OCI-LY7 (cell line): ENCODE measurements at regions not wholly inside any gene's neighbourhood (a gene's known extent, or its start where the extent isn't known, plus 50 kb on each side); places are given as distances from the start of the nearest gene placed in this dataset.

Experiments
- BruUV-seq: library from RNA; stranded (reverse); fragments of 400-500 nt; replicated peaks from 2 replicates; lab custom pipeline; 2021; lab: Mats Ljungman, UMichigan
- CTCF ChIA-PET: fragments of 300-600 bp; sonication (Branson Sonifier 250); formaldehyde crosslinking; loops from one replicate; lab custom pipeline; 2022; ENCODE audit warnings: antibody characterized with exemption; ENCODE audit not compliant: unreplicated experiment; lab: Charles Lee
- POLR2A ChIA-PET: fragments of 300-600 bp; sonication (Branson Sonifier 250); formaldehyde crosslinking; loops from one replicate; lab custom pipeline; 2022; ENCODE audit warnings: antibody characterized with exemption; lab: Charles Lee
- DNase-seq: peaks from one replicate; pipeline ENCODE4 v3.0.0-alpha.2; 2015; ENCODE audit warnings: low spot score
- H2AFZ ChIP-seq: fragments of 200-600 bp; sonication (generic), shearing (Covaris generic); 2 replicates; pipeline ENCODE4 v1.6.1; 2014; ENCODE audit warnings: mild to moderate bottlenecking, antibody characterized with exemption, low read length, moderate library complexity
- H3K27ac ChIP-seq: fragments of 200-600 bp; sonication (generic); 2 replicates; pipeline ENCODE4 v1.5.1; 2014; ENCODE audit warnings: mixed run types, low read depth, mild to moderate bottlenecking, moderate library complexity, low read length, inconsistent platforms; ENCODE audit not compliant: poor library complexity, severe bottlenecking
- H3K36me3 ChIP-seq: fragments of 200-600 bp; sonication (generic); 2 replicates; pipeline ENCODE4 v1.6.1; 2014; ENCODE audit warnings: mild to moderate bottlenecking, antibody characterized with exemption, low read length, moderate library complexity, mixed read lengths; ENCODE audit not compliant: insufficient read depth
- H3K4me1 ChIP-seq: fragments of 200-600 bp; sonication (generic); 2 replicates; pipeline ENCODE4 v1.5.1; 2014; ENCODE audit warnings: mild to moderate bottlenecking, low read length; ENCODE audit not compliant: insufficient read depth, poor library complexity, severe bottlenecking
- H3K4me2 ChIP-seq: fragments of 200-600 bp; sonication (generic); 2 replicates; pipeline ENCODE4 v1.6.1; 2014; ENCODE audit warnings: mild to moderate bottlenecking, low read length
- H3K4me3 ChIP-seq: fragments of 200-600 bp; sonication (generic); 2 replicates; pipeline ENCODE4 v1.5.1; 2014; ENCODE audit warnings: mild to moderate bottlenecking, low read depth, low read length; ENCODE audit not compliant: poor library complexity, severe bottlenecking
- H3K79me2 ChIP-seq: fragments of 200-600 bp; sonication (generic); 2 replicates; pipeline ENCODE4 v1.6.1; 2016; ENCODE audit warnings: low read depth, mild to moderate bottlenecking, low read length, moderate library complexity, mixed read lengths; ENCODE audit not compliant: insufficient read depth
- H3K9me2 ChIP-seq: fragments of 200-600 bp; sonication (generic); 2 replicates; pipeline ENCODE4 v1.6.1; 2016; ENCODE audit warnings: mild to moderate bottlenecking, low read length, mixed read lengths; ENCODE audit not compliant: insufficient read depth
- H3K9me3 ChIP-seq: fragments of 200-600 bp; sonication (generic); 2 replicates; pipeline ENCODE4 v1.6.1; 2014; ENCODE audit warnings: mild to moderate bottlenecking, mixed run types, low read length, mixed read lengths
- H4K20me1 ChIP-seq: fragments of 200-600 bp; sonication (generic); 2 replicates; pipeline ENCODE4 v1.6.1; 2014; ENCODE audit warnings: mild to moderate bottlenecking, antibody characterized with exemption, low read length, moderate library complexity, mixed read lengths; ENCODE audit not compliant: insufficient read depth
- EZH2phosphoT487 ChIP-seq: fragments of 200-600 bp; sonication (generic); IDR thresholded peaks from 2 replicates; pipeline ENCODE4 v1.6.1; 2018; ENCODE audit warnings: low read depth, borderline replicate concordance, mild to moderate bottlenecking, mixed run types, antibody characterized with exemption, low read length, moderate library complexity, mixed read lengths
- intact Hi-C: fragments of 100-400 bp; cut with micrococcal nuclease; formaldehyde crosslinking; loops from one replicate; pipeline ENCODE4 v1.10.0; 2022; ENCODE audit not compliant: unreplicated experiment
- TF ChIP-seq, protein P1 (sequence below): fragments of 200-600 bp; sonication (generic); conservative IDR thresholded peaks from 2 replicates; pipeline ENCODE4 v1.5.1; 2014; ENCODE audit warnings: mild to moderate bottlenecking, antibody characterized with exemption, low read length, moderate library complexity, mixed read lengths

- no peaks in the 10 kb centered on the region for H3K36me3 ChIP-seq
- intact Hi-C loops, result no loop called here
- H3K27ac ChIP-seq, result no peak overlapping the region
- H3K9me3 ChIP-seq, result no peaks in the 10 kb centered on the region
- H2AFZ ChIP-seq, result no peak overlapping the region
- no peaks in the 10 kb centered on the region for H3K9me2 ChIP-seq
- POLR2A ChIA-PET, result interaction anchor here (1.1 kb wide), 1 partner anchor 9 kb away, joined by 3 read pairs; no protein-coding TSS in a partner anchor
- no TSS peak for BruUV-seq
- H3K4me2 ChIP-seq, result no peak overlapping the region
- no peaks in the 10 kb centered on the region for H4K20me1 ChIP-seq
- TF ChIP-seq, protein P1, sequence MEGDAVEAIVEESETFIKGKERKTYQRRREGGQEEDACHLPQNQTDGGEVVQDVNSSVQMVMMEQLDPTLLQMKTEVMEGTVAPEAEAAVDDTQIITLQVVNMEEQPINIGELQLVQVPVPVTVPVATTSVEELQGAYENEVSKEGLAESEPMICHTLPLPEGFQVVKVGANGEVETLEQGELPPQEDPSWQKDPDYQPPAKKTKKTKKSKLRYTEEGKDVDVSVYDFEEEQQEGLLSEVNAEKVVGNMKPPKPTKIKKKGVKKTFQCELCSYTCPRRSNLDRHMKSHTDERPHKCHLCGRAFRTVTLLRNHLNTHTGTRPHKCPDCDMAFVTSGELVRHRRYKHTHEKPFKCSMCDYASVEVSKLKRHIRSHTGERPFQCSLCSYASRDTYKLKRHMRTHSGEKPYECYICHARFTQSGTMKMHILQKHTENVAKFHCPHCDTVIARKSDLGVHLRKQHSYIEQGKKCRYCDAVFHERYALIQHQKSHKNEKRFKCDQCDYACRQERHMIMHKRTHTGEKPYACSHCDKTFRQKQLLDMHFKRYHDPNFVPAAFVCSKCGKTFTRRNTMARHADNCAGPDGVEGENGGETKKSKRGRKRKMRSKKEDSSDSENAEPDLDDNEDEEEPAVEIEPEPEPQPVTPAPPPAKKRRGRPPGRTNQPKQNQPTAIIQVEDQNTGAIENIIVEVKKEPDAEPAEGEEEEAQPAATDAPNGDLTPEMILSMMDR, result no peak
- TF ChIP-seq EZH2phosphoT487, result no peak
- no peaks in the 10 kb centered on the region for H3K4me1 ChIP-seq
- no peak for DNase-seq
- CTCF ChIA-PET, result no interaction called here
- no peak overlapping the region for H3K4me3 ChIP-seq
- H3K79me2 ChIP-seq, result no peaks in the 10 kb centered on the region
These were observed 1284.3 kb downstream of the TYW1 start for GRCh38 chr7:68280931-68281330.

- H3K79me2 ChIP-seq, result no peaks in the 10 kb centered on the region
- ChIA-PET POLR2A (no interaction called here), CTCF (no interaction called here)
- H2AFZ ChIP-seq, result no peak overlapping the region
- H3K9me2 ChIP-seq, result no peaks in the 10 kb centered on the region
- intact Hi-C loops, result no loop called here
- no peak overlapping the region for H3K4me2 ChIP-seq
- H3K27ac ChIP-seq, result no peak overlapping the region
- H3K36me3 ChIP-seq, result no peaks in the 10 kb centered on the region
- TF ChIP-seq, protein P1, result no peak
- TF ChIP-seq EZH2phosphoT487, result no peak
- H3K9me3 ChIP-seq, result no peaks in the 10 kb centered on the region
- H3K4me3 ChIP-seq, result no peak overlapping the region
- no peaks in the 10 kb centered on the region for H4K20me1 ChIP-seq
- H3K4me1 ChIP-seq, result no peaks in the 10 kb centered on the region
- no peak for DNase-seq
- no TSS peak for BruUV-seq
These were observed 1291.5 kb downstream of the TYW1 start for GRCh38 chr7:68288144-68288593.

- intact Hi-C loops, result no loop called here
- no TSS peak for BruUV-seq
These were observed 1295.1 kb downstream of the TYW1 start for GRCh38 chr7:68291710-68292109.

More at GRCh38 chr7:68291710-68292109, 1295.1 kb downstream of the TYW1 start:
- Histone ChIP-seq H4K20me1 (no peaks in the 10 kb centered on the region), H3K9me3 (no peaks in the 10 kb centered on the region), H3K4me2 (no peak overlapping the region), H2AFZ (no peak overlapping the region), H3K36me3 (no peaks in the 10 kb centered on the region), H3K79me2 (no peaks in the 10 kb centered on the region), H3K4me3 (no peak overlapping the region), H3K27ac (no peak overlapping the region), H3K4me1 (no peaks in the 10 kb centered on the region), H3K9me2 (no peaks in the 10 kb centered on the region)
- ChIA-PET CTCF (no interaction called here), POLR2A (no interaction called here)
- TF ChIP-seq EZH2phosphoT487, result no peak
- TF ChIP-seq, protein P1, result no peak
- DNase-seq, result no peak
